GM19438 (cell line): ENCODE measurements at regions not wholly inside any gene's neighbourhood (a gene's known extent, or its start where the extent isn't known, plus 50 kb on each side); places are given as distances from the start of the nearest gene placed in this dataset.

Source experiments
- ATAC-seq: cut with Tn5 transposase; IDR thresholded peaks from one replicate; pipeline ENCODE4 v1.9.1; 2021; ENCODE audit warnings: low read depth; ENCODE audit not compliant: unreplicated experiment

DNA sequence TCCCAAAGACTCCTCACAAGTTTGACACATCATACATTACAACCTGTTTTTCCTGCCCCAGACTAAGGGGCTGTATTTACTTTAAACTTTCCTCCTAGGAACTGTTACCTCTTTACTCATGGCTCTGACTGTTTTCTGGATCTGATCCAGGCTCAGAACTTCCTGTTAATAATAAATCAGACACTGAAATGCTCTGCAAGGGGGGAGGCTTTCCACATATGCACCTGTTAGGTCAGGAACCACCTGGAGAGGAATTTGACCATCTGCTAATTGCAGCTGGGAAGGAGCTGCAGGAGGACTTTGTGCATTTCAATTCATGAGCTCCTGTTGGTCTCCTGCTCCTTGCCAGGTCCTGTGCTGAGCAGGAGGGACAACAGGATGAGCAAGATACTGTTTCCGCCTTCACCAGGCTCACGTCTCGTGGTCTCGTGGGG, 476.9 kb upstream of the CDH5 start:
- no peak for ATAC-seq

- no peak for ATAC-seq
These were observed 478.3 kb upstream of the CDH5 start for GRCh38 chr16:65888201-65888600.

GRCh38 chr16:65884018-65884417, 482.5 kb upstream of the CDH5 start:
- ATAC-seq = no peak

- no peak for ATAC-seq
These were observed 488.1 kb upstream of the CDH5 start for GRCh38 chr16:65878347-65878746.

DNA sequence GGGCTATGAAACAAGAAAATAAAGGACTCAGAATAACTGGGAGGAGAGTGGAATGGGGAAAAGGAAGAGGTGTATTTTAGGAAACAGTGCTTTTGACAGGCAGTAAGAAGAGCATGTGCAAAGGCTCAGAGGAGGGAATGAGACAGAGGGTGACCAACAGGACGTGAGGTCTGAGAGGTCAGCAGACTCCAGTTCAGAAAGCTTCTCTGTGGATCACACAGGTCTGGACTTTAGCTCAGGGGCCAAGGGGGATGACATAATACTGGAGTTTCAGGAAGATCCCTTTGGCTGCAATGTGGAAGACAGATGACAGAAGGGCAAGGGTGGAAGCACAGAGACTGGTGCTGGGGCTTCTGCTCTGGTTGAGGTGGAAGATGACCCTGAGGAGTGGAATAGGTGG, 489.9 kb upstream of the CDH5 start:
- no peak for ATAC-seq

DNA sequence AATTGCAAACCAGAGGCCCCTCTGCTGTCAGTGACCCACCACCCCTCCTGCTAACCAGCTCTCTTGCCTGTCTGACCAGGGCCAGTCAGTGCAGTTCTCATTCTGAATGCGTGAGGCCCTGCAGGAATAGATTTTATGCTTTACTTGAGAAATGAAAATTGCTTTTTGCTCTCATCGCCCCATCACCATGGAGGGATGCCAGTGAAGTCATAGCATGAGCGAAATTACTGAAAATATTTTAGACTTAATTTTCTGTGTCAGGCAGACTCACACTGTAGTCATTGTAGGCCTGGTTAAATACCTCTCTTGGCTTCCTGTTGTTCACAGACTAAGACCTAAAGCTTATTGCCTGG, 490.5 kb upstream of the CDH5 start:
- ATAC-seq = no peak

DNA sequence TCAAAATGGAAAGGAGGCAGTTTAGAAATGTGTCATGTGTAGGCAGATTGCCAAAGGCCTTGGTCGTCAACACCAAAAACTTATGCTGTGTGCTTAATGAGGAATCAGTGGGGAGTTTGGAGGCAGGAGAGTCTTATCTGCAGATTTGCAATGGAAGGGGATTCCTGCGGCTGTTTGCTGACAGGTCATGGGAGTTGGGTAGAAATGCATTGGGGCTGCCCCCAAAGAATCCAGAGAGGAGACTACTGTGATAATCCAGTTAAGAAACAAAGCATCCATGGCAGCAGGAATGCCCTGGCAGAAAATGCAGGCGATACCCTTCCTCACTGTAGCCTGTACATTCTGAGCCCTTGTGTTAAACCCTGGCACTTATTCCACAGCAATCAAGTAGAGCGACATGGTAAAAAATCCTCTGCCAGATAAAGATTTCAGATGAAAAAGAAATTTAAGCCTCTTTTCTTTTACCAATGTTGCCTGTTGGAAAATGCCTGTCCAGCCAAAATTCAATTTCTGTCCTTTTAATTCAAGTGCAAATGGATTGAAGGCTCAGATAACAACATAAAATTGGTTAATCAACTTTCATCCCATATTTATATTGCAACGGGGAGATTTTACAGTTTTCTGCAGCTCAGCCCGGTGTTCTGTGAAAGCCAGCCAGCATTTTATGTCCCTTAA, 491.0 kb upstream of the CDH5 start:
- ATAC-seq = no peak

- no peak for ATAC-seq
These were observed 497.2 kb upstream of the CDH5 start for GRCh38 chr16:65869261-65869660.

GRCh38 chr16:65867276-65867960, 499.1 kb upstream of the CDH5 start:
- no peak for ATAC-seq

DNA sequence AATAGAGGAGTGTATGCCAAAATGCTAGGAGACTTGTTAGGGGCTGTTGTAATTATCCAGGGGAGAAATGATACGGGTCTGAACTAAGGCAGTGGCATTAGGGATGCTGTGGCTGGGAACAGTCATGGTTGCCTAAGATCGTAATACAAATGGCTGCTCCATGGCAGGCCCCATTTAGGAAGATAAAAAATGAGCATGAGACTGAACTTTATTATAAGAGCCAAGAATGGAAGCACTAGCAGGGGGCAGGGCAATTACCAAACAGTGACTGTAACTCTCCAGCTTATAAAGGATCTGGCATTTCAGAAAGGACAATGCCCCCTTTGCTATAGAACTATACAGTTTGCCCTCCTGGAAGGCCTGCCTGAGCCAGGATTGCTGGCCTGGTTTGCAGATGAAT, 503.3 kb upstream of the CDH5 start:
- ATAC-seq = no peak

GRCh38 chr16:65861131-65861731, 505.3 kb upstream of the CDH5 start:
- ATAC-seq = no peak

GRCh38 chr16:65855171-65856145, 511.0 kb upstream of the CDH5 start:
- ATAC-seq = no peak

GRCh38 chr16:65846210-65846602, 520.3 kb upstream of the CDH5 start:
- no peak for ATAC-seq

- ATAC-seq = no peak
These were observed 520.9 kb upstream of the CDH5 start for GRCh38 chr16:65845466-65846209.

DNA sequence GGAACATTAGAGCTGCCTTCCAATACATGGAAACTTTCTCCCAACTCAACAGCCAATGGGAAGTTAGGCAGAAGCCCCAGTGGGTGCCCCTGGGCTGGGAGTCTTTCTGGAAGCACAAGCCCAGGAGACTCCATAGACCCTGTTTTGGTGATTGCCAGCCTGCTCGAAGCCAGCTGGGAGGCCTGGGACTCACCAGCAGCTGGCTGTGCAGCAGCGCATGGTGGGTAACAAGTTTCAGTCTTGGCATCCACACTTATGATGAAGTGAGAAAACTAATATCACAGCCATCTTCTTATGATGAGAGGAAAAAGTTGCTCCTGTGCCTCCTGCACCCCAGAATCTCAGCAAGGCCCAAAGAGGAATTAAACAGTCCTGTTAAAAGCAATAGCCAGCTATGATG, 522.5 kb upstream of the CDH5 start:
- ATAC-seq = no peak

GRCh38 chr16:65842067-65842466, 524.4 kb upstream of the CDH5 start:
- no peak for ATAC-seq

DNA sequence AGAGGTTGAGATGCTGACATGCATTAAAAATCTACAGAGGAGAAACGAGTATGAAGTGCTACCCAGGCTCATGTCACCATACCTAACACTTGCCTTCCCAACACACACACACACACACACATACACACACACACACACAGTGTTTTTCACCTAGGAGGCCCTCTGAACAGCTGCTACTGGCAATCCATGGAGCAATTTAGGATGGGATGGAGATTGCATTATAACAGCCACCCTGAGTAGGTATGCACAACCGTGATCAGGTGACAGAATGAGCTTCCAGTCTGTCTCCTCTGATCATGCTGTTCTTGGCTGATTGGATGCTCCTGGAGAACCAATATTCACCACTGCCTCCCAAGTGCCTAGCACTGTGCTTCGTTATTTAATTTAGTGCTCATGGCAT, 528.5 kb upstream of the CDH5 start:
- ATAC-seq = no peak

- ATAC-seq = no peak
These were observed 529.0 kb upstream of the CDH5 start for GRCh38 chr16:65837464-65837863.

GRCh38 chr16:65834688-65835087, 531.8 kb upstream of the CDH5 start:
- no peak for ATAC-seq

DNA sequence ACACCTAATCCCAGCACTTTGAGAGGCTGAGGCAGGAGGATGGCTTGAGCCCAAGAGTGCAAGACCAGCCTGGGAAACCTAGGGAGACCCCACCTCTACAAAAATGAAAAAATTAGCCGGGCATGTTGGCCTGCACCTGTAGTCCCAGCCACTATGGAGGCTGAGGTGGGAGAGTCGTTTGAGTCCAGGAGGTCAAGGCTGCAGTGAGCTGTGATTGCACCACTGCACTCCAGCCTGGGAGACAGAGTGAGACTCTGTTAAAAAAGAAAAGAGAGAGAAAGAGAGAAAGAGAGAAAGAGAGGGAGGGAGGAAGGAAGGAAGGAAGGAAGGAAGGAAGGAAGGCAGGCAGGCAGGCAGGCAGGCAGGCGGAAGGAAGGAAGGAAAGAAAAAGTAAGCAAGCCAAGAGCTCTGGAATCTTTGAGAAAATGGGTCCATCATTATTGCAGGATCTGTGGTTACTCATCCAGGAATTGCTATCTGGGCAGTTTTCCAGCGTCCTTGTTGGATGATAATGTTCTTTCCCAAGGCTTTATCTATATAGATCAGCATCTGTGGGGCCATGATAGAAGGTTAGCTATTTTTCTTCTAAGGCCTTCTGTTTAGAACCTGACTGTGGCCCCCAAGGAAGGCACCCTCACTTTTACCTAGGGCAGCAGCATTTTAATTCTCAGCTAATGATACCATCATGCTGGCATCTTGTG, 533.2 kb upstream of the CDH5 start:
- ATAC-seq = no peak
